Heart left ventricle (tissue), 16 donors: ENCODE measurements at regions not wholly inside any gene's neighbourhood (a gene's known extent, or its start where the extent isn't known, plus 50 kb on each side); places are given as distances from the start of the nearest gene placed in this dataset.

ENCODE experiments used
- ATAC-seq, 4 donors: fragments of 200-7000 bp; cut with Tn5 transposase; one replicate each; pipeline ENCODE4 v1.9.1; 2020 to 2022; ENCODE audit warnings: moderate library complexity in 4 of 4, mild to moderate bottlenecking in 3 of 4, moderate number of reproducible peaks in 1 of 4
- DNase-seq, 5 donors: peaks; one replicate each; pipeline ENCODE4 v3.0.0-alpha.2; 2020
- H3K27ac ChIP-seq, 12 donors: fragments of 200-600 bp; sonication (generic) in 4 of 12; one replicate each; pipeline versions ENCODE4 v1.5.0 to v1.8.0; 2016 to 2022; ENCODE audit warnings: mild to moderate bottlenecking in 2 of 12
- H3K27me3 ChIP-seq, 9 donors: fragments of 200-600 bp; sonication (generic) in 2 of 9; one replicate each; pipeline versions ENCODE4 v1.5.1 to v1.8.0; 2016 to 2022; ENCODE audit warnings: mild to moderate bottlenecking in 3 of 9
- H3K36me3 ChIP-seq, 9 donors: fragments of 200-600 bp; sonication (generic) in 2 of 9; one replicate each; pipeline versions ENCODE4 v1.5.0 to v1.8.0; 2018 to 2022; ENCODE audit warnings: mild to moderate bottlenecking in 2 of 9
- H3K4me1 ChIP-seq, 12 donors: fragments of 200-600 bp; sonication (generic) in 4 of 12; one replicate each; pipeline versions ENCODE4 v1.5.0 to v1.8.0; 2016 to 2022; ENCODE audit warnings: mild to moderate bottlenecking in 3 of 12
- H3K4me3 ChIP-seq, 12 donors: fragments of 200-600 bp; sonication (generic) in 4 of 12; one replicate each; pipeline versions ENCODE4 v1.5.0 to v1.8.0; 2017 to 2022; ENCODE audit warnings: mild to moderate bottlenecking in 9 of 12, moderate library complexity in 4 of 12
- H3K9me3 ChIP-seq, 12 donors: fragments of 200-600 bp; sonication (generic) in 4 of 12; one replicate each; pipeline versions ENCODE4 v1.5.0 to v1.8.0; 2016 to 2022; ENCODE audit warnings: mild to moderate bottlenecking in 1 of 12
- POLR2A ChIP-seq, 2 donors: fragments of 450-650 bp; IDR thresholded peaks; one replicate each; pipeline ENCODE4 v1.6.1; 2017; ENCODE audit warnings: antibody characterized with exemption in 2 of 2, mild to moderate bottlenecking in 2 of 2, moderate library complexity in 2 of 2
- WGBS, 4 donors: extraction: QIAGEN DNeasy Blood & Tissue Kit in 2 of 4; methylation state at CpG; one replicate each; pipeline versions ENCODE4 v1.1.5 to v1.1.7; 2013 to 2018; 5-methylcytosine and 5-hydroxymethylcytosine counted together
- intact Hi-C, 10 donors: fragments of 100-400 bp; cut with DNase I; formaldehyde crosslinking; loops; one replicate each; pipeline versions ENCODE4 v1.11.1 to v1.14.2; 2022
- TF ChIP-seq, protein P1 (sequence below), 12 donors: fragments of 200-600 bp; sonication (generic) in 4 of 12; IDR thresholded peaks; one replicate each; pipeline versions ENCODE4 v1.5.0 to v1.8.0; 2018 to 2022; ENCODE audit warnings: antibody characterized with exemption in 12 of 12, mild to moderate bottlenecking in 5 of 12
- donor health status: ischemic (EF 13 %, LVEDD 7.1; RV severe dilation, severe dysfunction).
- donor health status: healthy with polysubstance abuse.
- donor health status: DM: no; HTN: yes; CAD: no.
- donor health status: DM: no; HTN: no; CAD: no.
- donor health status: ischemic (EF 25% LVEDD 6.9; RV normal size, moderate dysfunction).
- donor health status: ischemic (EF 25% LVEDD 5.7; RV mildly dilated, moderate dysfunction).
- donor health status: healthy.
- donor health status: DM: yes; HTN: yes; CAD: no.
- donor health status: ischemic (EF 35%, LVEDD 5.7; RV mildly dilated, moderate dysfunction).
- donor health status: nonischemic (EF 11% LVEDD 7.7; RV severe dilation, severe dysfunction).
- donor health status: DM: yes; HTN: yes; CAD: no.
- donor health status: PGD.
- donor health status: ischemic (EF 29% LVEDD 5.4; RV normal size, mild dysfunction).
- donor health status: nonischemic (EF 23%, LVEDD 6.1; RV moderate dilation, normal function).

DNA sequence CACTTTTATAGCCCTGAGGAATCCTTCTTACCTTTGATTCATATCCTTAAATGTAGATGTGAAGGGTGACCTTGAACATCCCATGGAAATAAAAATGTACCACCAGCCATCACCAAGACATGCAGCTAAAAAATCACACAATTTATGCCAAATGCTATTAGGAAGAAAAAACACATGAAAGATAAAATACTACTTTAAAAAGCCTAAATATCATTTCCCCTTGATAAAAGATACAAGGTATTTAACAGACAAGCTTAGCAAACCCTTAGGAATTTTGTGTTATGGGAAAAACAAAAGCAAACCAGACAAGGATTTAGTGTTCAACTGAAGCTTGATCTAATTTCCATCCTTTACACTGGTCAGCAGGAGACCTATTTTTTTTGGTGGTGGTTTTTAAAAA lies 255.0 kb downstream of the ICOS start:
- Histone ChIP-seq H3K36me3 (no peaks in the 10 kb centered on the region), H3K27me3 (no peaks in the 10 kb centered on the region), H3K4me1 (no peaks in the 10 kb centered on the region), H3K4me3 (no peak overlapping the region), H3K9me3 (no peaks in the 10 kb centered on the region), H3K27ac (no peak overlapping the region)
- TF ChIP-seq POLR2A (IDR thresholded peaks at IDR 0.05), result no peak
- TF ChIP-seq, protein P1, sequence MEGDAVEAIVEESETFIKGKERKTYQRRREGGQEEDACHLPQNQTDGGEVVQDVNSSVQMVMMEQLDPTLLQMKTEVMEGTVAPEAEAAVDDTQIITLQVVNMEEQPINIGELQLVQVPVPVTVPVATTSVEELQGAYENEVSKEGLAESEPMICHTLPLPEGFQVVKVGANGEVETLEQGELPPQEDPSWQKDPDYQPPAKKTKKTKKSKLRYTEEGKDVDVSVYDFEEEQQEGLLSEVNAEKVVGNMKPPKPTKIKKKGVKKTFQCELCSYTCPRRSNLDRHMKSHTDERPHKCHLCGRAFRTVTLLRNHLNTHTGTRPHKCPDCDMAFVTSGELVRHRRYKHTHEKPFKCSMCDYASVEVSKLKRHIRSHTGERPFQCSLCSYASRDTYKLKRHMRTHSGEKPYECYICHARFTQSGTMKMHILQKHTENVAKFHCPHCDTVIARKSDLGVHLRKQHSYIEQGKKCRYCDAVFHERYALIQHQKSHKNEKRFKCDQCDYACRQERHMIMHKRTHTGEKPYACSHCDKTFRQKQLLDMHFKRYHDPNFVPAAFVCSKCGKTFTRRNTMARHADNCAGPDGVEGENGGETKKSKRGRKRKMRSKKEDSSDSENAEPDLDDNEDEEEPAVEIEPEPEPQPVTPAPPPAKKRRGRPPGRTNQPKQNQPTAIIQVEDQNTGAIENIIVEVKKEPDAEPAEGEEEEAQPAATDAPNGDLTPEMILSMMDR (IDR thresholded peaks at IDR 0.05), result no peak
- intact Hi-C loops, result no loop called here
- ATAC-seq (no peak), DNase-seq (no peak)

DNA sequence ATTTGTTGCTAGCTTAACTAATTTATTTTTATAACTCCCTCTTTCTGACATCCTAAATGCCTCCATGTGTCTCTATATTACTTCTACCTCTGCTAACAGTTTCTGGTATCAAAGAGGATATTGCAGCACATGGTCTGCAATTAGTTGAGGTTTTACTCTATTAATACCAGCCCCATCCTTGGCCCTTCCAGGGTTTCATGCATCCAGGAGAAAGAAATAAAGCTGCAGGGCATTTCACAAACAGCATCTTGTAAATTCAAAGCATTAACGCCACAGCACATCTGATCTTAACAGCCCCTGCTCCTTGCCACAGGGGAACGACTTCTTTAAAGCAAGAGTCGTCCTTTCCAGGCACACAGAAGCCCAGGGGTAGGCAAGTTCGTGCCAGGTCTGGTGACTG lies 258.9 kb downstream of the ICOS start:
- DNase-seq (no peak), ATAC-seq (no peak)
- 80 to 89% (median 86%) methylated on average over 4 of the region's 4 CpGs for WGBS, 4 donors
- H3K27me3 ChIP-seq, result no peaks in the 10 kb centered on the region
- H3K36me3 ChIP-seq, result no peaks in the 10 kb centered on the region
- H3K4me1 ChIP-seq, result no peaks in the 10 kb centered on the region
- H3K9me3 ChIP-seq, result no peaks in the 10 kb centered on the region
- TF ChIP-seq POLR2A (IDR thresholded peaks at IDR 0.05), result no peak
- TF ChIP-seq, protein P1 (IDR thresholded peaks at IDR 0.05), result no peak
- H3K4me3 ChIP-seq, result no peak overlapping the region
- intact Hi-C loops, result no loop called here
- no peak overlapping the region for H3K27ac ChIP-seq

DNA sequence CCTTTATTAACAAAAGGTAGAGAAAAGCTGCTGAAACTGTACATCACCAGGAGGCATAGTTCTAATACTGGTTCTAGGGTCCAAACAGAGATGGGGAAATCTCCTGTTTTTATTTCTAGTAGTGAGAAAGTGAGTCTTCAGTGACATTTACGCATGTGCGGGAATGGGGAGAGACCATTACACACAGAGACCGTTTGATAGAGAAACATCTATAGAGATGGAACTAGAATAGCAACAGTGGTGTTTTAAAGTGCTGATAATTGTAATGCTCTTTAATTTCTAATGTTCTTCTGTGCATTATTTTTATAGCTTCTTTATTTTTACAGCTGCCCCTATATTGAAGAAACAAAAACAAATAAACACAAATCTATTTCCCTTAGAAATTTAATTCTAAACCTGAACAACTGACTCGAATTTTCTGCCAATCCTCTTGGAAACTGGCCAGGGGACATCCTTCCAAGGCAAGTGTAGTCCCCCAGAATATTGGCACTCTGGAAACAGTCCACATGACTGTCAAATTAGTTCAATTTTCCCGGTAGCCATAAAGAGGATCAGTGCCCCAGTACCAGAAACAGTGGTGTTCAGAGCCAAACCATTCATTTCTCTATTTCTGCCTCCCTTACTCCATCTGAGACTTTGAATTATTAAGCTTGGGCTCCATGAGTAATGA lies 260.9 kb downstream of the ICOS start:
- no peaks in the 10 kb centered on the region for H3K27me3 ChIP-seq
- no peak overlapping the region for H3K4me3 ChIP-seq
- no peaks in the 10 kb centered on the region for H3K36me3 ChIP-seq
- WGBS, 4 donors, result 69 to 73% (median 71%) methylated on average over 5 of the region's 5 CpGs
- H3K9me3 ChIP-seq, result no peaks in the 10 kb centered on the region
- intact Hi-C loops, result no loop called here
- H3K27ac ChIP-seq, result no peak overlapping the region
- ATAC-seq, result no peak
- no peak for DNase-seq
- H3K4me1 ChIP-seq, result no peaks in the 10 kb centered on the region
- no peak for TF ChIP-seq POLR2A (IDR thresholded peaks at IDR 0.05)

GRCh38 chr2:204199357-204199756 lies 262.8 kb downstream of the ICOS start:
- no peak overlapping the region for H3K4me3 ChIP-seq
- 74 to 92% (median 89%) methylated on average over 3 of the region's 3 CpGs for WGBS, 4 donors

More at GRCh38 chr2:204199357-204199756, 262.8 kb downstream of the ICOS start:
- TF ChIP-seq POLR2A (IDR thresholded peaks at IDR 0.05), result no peak
- TF ChIP-seq, protein P1 (IDR thresholded peaks at IDR 0.05), result no peak
- Histone ChIP-seq H3K27me3 (no peaks in the 10 kb centered on the region), H3K4me1 (no peaks in the 10 kb centered on the region), H3K36me3 (no peaks in the 10 kb centered on the region), H3K27ac (no peak overlapping the region), H3K9me3 (no peaks in the 10 kb centered on the region)
- ATAC-seq (no peak), DNase-seq (no peak)
- intact Hi-C loops, result no loop called here
